DND-41 (cell line): ENCODE measurements at regions not wholly inside any gene's neighbourhood (a gene's known extent, or its start where the extent isn't known, plus 50 kb on each side); places are given as distances from the start of the nearest gene placed in this dataset.

Experiments
- ATAC-seq: fragments of 200-7000 bp; cut with Tn5 transposase; 3 replicates; pipeline ENCODE4 v1.9.1; 2021; ENCODE audit warnings: low read depth; ENCODE audit not compliant: insufficient read depth
- DNase-seq: peaks from one replicate; pipeline ENCODE4 v3.0.0-alpha.2; 2020
- H2AFZ ChIP-seq: 2 replicates; pipeline ENCODE4 v1.6.0; 2012; ENCODE audit warnings: low read depth, low read length
- H3K27ac ChIP-seq: 2 replicates; pipeline ENCODE4 v1.5.1; 2012; ENCODE audit warnings: low read length, inconsistent platforms
- H3K27me3 ChIP-seq: fragments of 200-600 bp; sonication (generic); 2 replicates; pipeline ENCODE4 v1.6.0; 2012; ENCODE audit warnings: low read length, mild to moderate bottlenecking, inconsistent platforms; ENCODE audit not compliant: insufficient read depth, poor library complexity
- H3K36me3 ChIP-seq: 2 replicates; pipeline ENCODE4 v1.5.1; 2012; ENCODE audit warnings: low read length, inconsistent platforms; ENCODE audit not compliant: insufficient read depth
- H3K4me1 ChIP-seq: 2 replicates; pipeline ENCODE4 v1.5.1; 2012; ENCODE audit warnings: mild to moderate bottlenecking, low read length; ENCODE audit not compliant: insufficient read depth
- H3K4me2 ChIP-seq: 2 replicates; pipeline ENCODE4 v1.6.0; 2012; ENCODE audit warnings: mild to moderate bottlenecking, moderate library complexity, low read length, inconsistent platforms; ENCODE audit not compliant: insufficient read depth
- H3K4me3 ChIP-seq, 2 experiments: fragments of 200-600 bp in 1 of 2; shearing (Covaris generic) in 1 of 2; 2 replicates each; pipeline ENCODE4 v1.5.1; 2012 to 2016; ENCODE audit warnings: inconsistent platforms in 2 of 2, low read length in 2 of 2, mild to moderate bottlenecking in 2 of 2, low read depth in 1 of 2, moderate library complexity in 1 of 2
- H3K79me2 ChIP-seq: 2 replicates; pipeline ENCODE4 v1.6.0; 2012; ENCODE audit warnings: low read length, inconsistent platforms; ENCODE audit not compliant: insufficient read depth
- H3K9ac ChIP-seq: 2 replicates; pipeline ENCODE4 v1.6.0; 2012; ENCODE audit warnings: low read depth, mild to moderate bottlenecking, inconsistent platforms, low read length, moderate library complexity
- H3K9me3 ChIP-seq: 2 replicates; pipeline ENCODE4 v1.5.1; 2012; ENCODE audit warnings: low read length, moderate library complexity, mild to moderate bottlenecking, inconsistent platforms; ENCODE audit not compliant: insufficient read depth, severe bottlenecking
- H4K20me1 ChIP-seq: 2 replicates; pipeline ENCODE4 v1.6.0; 2012; ENCODE audit warnings: low read length; ENCODE audit not compliant: insufficient read depth
- CTCF ChIP-seq: IDR thresholded peaks from 2 replicates; pipeline ENCODE4 v1.5.1; 2012; ENCODE audit warnings: borderline replicate concordance, low read length, moderate library complexity, mild to moderate bottlenecking; ENCODE audit not compliant: poor library complexity, severe bottlenecking; ENCODE audit errors: extremely low read depth
- EZH2 ChIP-seq: IDR thresholded peaks from 3 replicates; pipeline ENCODE4 v1.6.1; 2012; ENCODE audit warnings: borderline replicate concordance, low read depth, mild to moderate bottlenecking, moderate library complexity, low read length, inconsistent platforms; ENCODE audit not compliant: severe bottlenecking

- no peak for DNase-seq
- no peaks in the 10 kb centered on the region for H3K36me3 ChIP-seq
- no peak overlapping the region for H2AFZ ChIP-seq
- H3K4me1 ChIP-seq, result peaks cover 7% of the 10 kb centered on the region; the same call in 1 of the 2 replicates
- no peaks in the 10 kb centered on the region for H3K27me3 ChIP-seq
- H4K20me1 ChIP-seq, result no peaks in the 10 kb centered on the region
- no peak for TF ChIP-seq CTCF
- TF ChIP-seq EZH2, result no peak
- no peaks in the 10 kb centered on the region for H3K79me2 ChIP-seq
- no peak overlapping the region for H3K4me3 ChIP-seq
- ATAC-seq, result no peak
- H3K4me2 ChIP-seq, result no peak overlapping the region
- no peak overlapping the region for H3K27ac ChIP-seq
- H3K9me3 ChIP-seq, result no peaks in the 10 kb centered on the region
- no peak overlapping the region for H3K9ac ChIP-seq
These were observed 270.9 kb upstream of the RBMY1B start for GRCh38 chrY:21240221-21240620.

- ATAC-seq (no peak), DNase-seq (no peak)
- Histone ChIP-seq H3K36me3 (no peaks in the 10 kb centered on the region), H2AFZ (no peak overlapping the region), H3K9me3 (no peaks in the 10 kb centered on the region), H3K27ac (no peak overlapping the region), H4K20me1 (no peaks in the 10 kb centered on the region), H3K79me2 (no peaks in the 10 kb centered on the region), H3K9ac (no peak overlapping the region), H3K27me3 (no peaks in the 10 kb centered on the region), H3K4me1 (peaks cover 7% of the 10 kb centered on the region; the same call in 1 of the 2 replicates), H3K4me2 (no peak overlapping the region), H3K4me3 (no peak overlapping the region)
- TF ChIP-seq EZH2, result no peak
- TF ChIP-seq CTCF, result no peak
These were observed 270.4 kb upstream of the RBMY1B start for GRCh38 chrY:21240662-21241310.

- no peak overlapping the region for H3K4me3 ChIP-seq
- H3K4me1 ChIP-seq, result peaks cover 7% of the 10 kb centered on the region; the same call in 1 of the 2 replicates
- DNase-seq (no peak), ATAC-seq (no peak)
- H3K36me3 ChIP-seq, result no peaks in the 10 kb centered on the region
- H3K9ac ChIP-seq, result no peak overlapping the region
- no peak overlapping the region for H2AFZ ChIP-seq
- no peak overlapping the region for H3K27ac ChIP-seq
- H3K79me2 ChIP-seq, result no peaks in the 10 kb centered on the region
- no peaks in the 10 kb centered on the region for H4K20me1 ChIP-seq
- H3K27me3 ChIP-seq, result no peaks in the 10 kb centered on the region
- TF ChIP-seq CTCF (no peak), EZH2 (no peak)
- H3K4me2 ChIP-seq, result no peak overlapping the region
- no peaks in the 10 kb centered on the region for H3K9me3 ChIP-seq
These were observed 268.3 kb upstream of the RBMY1B start for GRCh38 chrY:21242793-21243192.

GRCh38 chrY:21246780-21247179 is 264.4 kb upstream of the RBMY1B start:
- no peaks in the 10 kb centered on the region for H4K20me1 ChIP-seq
- no peak for ATAC-seq
- no peak overlapping the region for H3K27ac ChIP-seq
- H3K4me3 ChIP-seq, result no peak overlapping the region
- peaks cover 3% of the 10 kb centered on the region; the same call in 1 of the 2 replicates for H3K4me1 ChIP-seq
- H3K9me3 ChIP-seq, result no peaks in the 10 kb centered on the region
- no peaks in the 10 kb centered on the region for H3K27me3 ChIP-seq
- DNase-seq, result no peak
- no peak overlapping the region for H3K9ac ChIP-seq
- H3K36me3 ChIP-seq, result no peaks in the 10 kb centered on the region
- no peak overlapping the region for H2AFZ ChIP-seq
- H3K4me2 ChIP-seq, result no peak overlapping the region
- no peak for TF ChIP-seq CTCF
- no peak for TF ChIP-seq EZH2
- H3K79me2 ChIP-seq, result no peaks in the 10 kb centered on the region
